GM23338 (cell line): ENCODE measurements at regions not wholly inside any gene's neighbourhood (a gene's known extent, or its start where the extent isn't known, plus 50 kb on each side); places are given as distances from the start of the nearest gene placed in this dataset.

Experiments used
- ATAC-seq: fragments of 200-7000 bp; cut with Tn5 transposase; 3 replicates; pipeline ENCODE4 v1.9.1; 2020
- DNase-seq: peaks from one replicate; pipeline ENCODE4 v3.0.0-alpha.2; 2015; ENCODE audit warnings: low spot score
- H2AFZ ChIP-seq: fragments of 200-600 bp; sonication (generic); 2 replicates; pipeline ENCODE4 v1.8.0; 2016; ENCODE audit warnings: antibody characterized with exemption, mild to moderate bottlenecking, moderate library complexity
- H3F3A ChIP-seq: fragments of 200-600 bp; sonication (generic); replicated peaks from 2 replicates; pipeline ENCODE4 v1.8.0; 2017; ENCODE audit warnings: antibody characterized with exemption, mixed run types, low read depth
- H3K27ac ChIP-seq: fragments of 200-600 bp; sonication (generic); 2 replicates; pipeline ENCODE4 v1.6.1; 2016; ENCODE audit warnings: low read depth
- H3K27me3 ChIP-seq: fragments of 200-600 bp; sonication (generic); 2 replicates; pipeline ENCODE4 v1.8.0; 2016; ENCODE audit warnings: mild to moderate bottlenecking, mixed run types, moderate library complexity; ENCODE audit not compliant: insufficient read depth
- H3K36me3 ChIP-seq: fragments of 200-600 bp; sonication (generic); 2 replicates; pipeline ENCODE4 v1.8.0; 2016; ENCODE audit warnings: mild to moderate bottlenecking; ENCODE audit not compliant: insufficient read depth
- H3K4me1 ChIP-seq: fragments of 200-600 bp; sonication (generic); 2 replicates; pipeline ENCODE4 v1.8.0; 2016; ENCODE audit warnings: mild to moderate bottlenecking, moderate library complexity; ENCODE audit not compliant: insufficient read depth
- H3K4me2 ChIP-seq: fragments of 200-600 bp; sonication (generic); 2 replicates; pipeline ENCODE4 v1.7.1; 2017; ENCODE audit warnings: mixed run types
- H3K4me3 ChIP-seq: fragments of 200-600 bp; sonication (generic); 2 replicates; pipeline ENCODE4 v1.6.1; 2016; ENCODE audit warnings: mixed run types
- H3K79me2 ChIP-seq: fragments of 200-600 bp; sonication (generic); replicated peaks from 2 replicates; pipeline ENCODE4 v1.8.0; 2017; ENCODE audit warnings: mild to moderate bottlenecking; ENCODE audit not compliant: insufficient read depth
- H3K9me2 ChIP-seq: fragments of 200-600 bp; sonication (generic); 2 replicates; pipeline ENCODE4 v1.8.0; 2017; ENCODE audit not compliant: insufficient read depth
- H4K20me1 ChIP-seq: fragments of 200-600 bp; sonication (generic); replicated peaks from 2 replicates; pipeline ENCODE4 v1.8.0; 2017; ENCODE audit warnings: mild to moderate bottlenecking; ENCODE audit not compliant: insufficient read depth
- H3K27ac Mint-ChIP-seq: 2 replicates; pipeline ENCODE4 v1.8.0; 2020; ENCODE audit warnings: inconsistent platforms, mild to moderate bottlenecking, moderate library complexity, mixed read lengths
- H3K27me3 Mint-ChIP-seq: 3 replicates; pipeline ENCODE4 v1.8.0; 2022; ENCODE audit warnings: low read depth, mild to moderate bottlenecking, moderate library complexity, mixed read lengths, inconsistent platforms; ENCODE audit not compliant: insufficient read depth, poor library complexity
- H3K36me3 Mint-ChIP-seq: 3 replicates; pipeline ENCODE4 v1.8.0; 2021; ENCODE audit warnings: low read depth, mild to moderate bottlenecking, inconsistent platforms, moderate library complexity, mixed read lengths
- H3K4me1 Mint-ChIP-seq: 3 replicates; pipeline ENCODE4 v1.8.0; 2020; ENCODE audit warnings: mild to moderate bottlenecking, inconsistent platforms, mixed read lengths
- H3K4me3 Mint-ChIP-seq: 3 replicates; pipeline ENCODE4 v1.8.0; 2021; ENCODE audit warnings: moderate library complexity, mild to moderate bottlenecking, inconsistent platforms, mixed read lengths
- H3K9me3 Mint-ChIP-seq: 3 replicates; pipeline ENCODE4 v1.8.0; 2020; ENCODE audit warnings: moderate library complexity, mild to moderate bottlenecking, inconsistent platforms, mixed read lengths
- CREB1 ChIP-seq: fragments of 250-450 bp; sonication (Bioruptor Pico); IDR thresholded peaks from 2 replicates; pipeline ENCODE4 v1.5.0; 2020; ENCODE audit warnings: low read depth, mild to moderate bottlenecking, moderate library complexity
- ETS1 ChIP-seq: IDR thresholded peaks from 2 replicates; pipeline ENCODE4 v1.6.1; 2016; ENCODE audit warnings: antibody characterized with exemption
- EZH2 ChIP-seq: fragments of 200-600 bp; sonication (generic); IDR thresholded peaks from one replicate; pipeline ENCODE4 v1.8.0; 2017; ENCODE audit warnings: antibody characterized with exemption, mild to moderate bottlenecking, low read depth; ENCODE audit not compliant: unreplicated experiment
- EZH2phosphoT487 ChIP-seq: fragments of 200-600 bp; sonication (generic); IDR thresholded peaks from one replicate; pipeline ENCODE4 v1.8.1; 2018; ENCODE audit warnings: antibody characterized with exemption; ENCODE audit not compliant: unreplicated experiment
- JUNB ChIP-seq: IDR thresholded peaks from one replicate; pipeline ENCODE4 v1.6.1; 2016; ENCODE audit warnings: antibody characterized with exemption; ENCODE audit not compliant: unreplicated experiment
- NANOG ChIP-seq: IDR thresholded peaks from 2 replicates; pipeline ENCODE4 v1.6.1; 2016; ENCODE audit warnings: antibody characterized with exemption, borderline replicate concordance
- POLR2AphosphoS5 ChIP-seq: IDR thresholded peaks from 2 replicates; pipeline ENCODE4 v1.6.1; 2016; ENCODE audit warnings: antibody characterized with exemption, low read depth
- STAT1 ChIP-seq: IDR thresholded peaks from one replicate; pipeline ENCODE4 v1.6.1; 2016; ENCODE audit warnings: antibody characterized with exemption; ENCODE audit not compliant: unreplicated experiment
- ZNF114 ChIP-seq: fragments of 250-450 bp; sonication (Bioruptor Pico); IDR thresholded peaks from 2 replicates; pipeline ENCODE4 v1.5.0; 2020; ENCODE audit warnings: mild to moderate bottlenecking, moderate library complexity
- ZNF331 ChIP-seq: fragments of 250-450 bp; sonication (Bioruptor Pico); IDR thresholded peaks from 2 replicates; pipeline ENCODE4 v1.5.0; 2020; ENCODE audit warnings: low read depth, mild to moderate bottlenecking, moderate library complexity
- ZNF462 ChIP-seq: fragments of 250-450 bp; sonication (Bioruptor Pico); IDR thresholded peaks from 2 replicates; pipeline ENCODE4 v1.5.0; 2020; ENCODE audit warnings: mild to moderate bottlenecking, moderate library complexity
- TF ChIP-seq, protein P1 (sequence below), 2 experiments: fragments of 200-600 bp in 1 of 2; sonication (generic) in 1 of 2; conservative IDR thresholded peaks; 2 replicates each; pipeline versions ENCODE4 v1.5.1 to v1.6.1; 2016 to 2017; ENCODE audit warnings: antibody characterized with exemption in 2 of 2, low read depth in 2 of 2, mild to moderate bottlenecking in 2 of 2, moderate library complexity in 1 of 2
- TF ChIP-seq, protein P2 (sequence below): IDR thresholded peaks from one replicate; pipeline ENCODE4 v1.6.1; 2018; ENCODE audit warnings: antibody characterized with exemption; ENCODE audit not compliant: unreplicated experiment

GRCh38 chr2:122421775-122422174, 666.3 kb downstream of the TSN start:
- DNase-seq (no peak), ATAC-seq (no peak)
- Mint-ChIP-seq H3K36me3 (no peaks in the 10 kb centered on the region), H3K27ac (no peak overlapping the region), H3K4me3 (no peak overlapping the region), H3K4me1 (no peaks in the 10 kb centered on the region), H3K9me3 (no peaks in the 10 kb centered on the region; the same call in 1 of the 3 replicates), H3K27me3 (peaks cover 2% of the 10 kb centered on the region)
- Histone ChIP-seq H3K27me3 (no peaks in the 10 kb centered on the region), H4K20me1 (no peaks in the 10 kb centered on the region), H3K79me2 (no peaks in the 10 kb centered on the region), H3K36me3 (no peaks in the 10 kb centered on the region), H3K4me2 (no peak overlapping the region), H3K4me1 (no peaks in the 10 kb centered on the region), H3F3A (no peaks in the 10 kb centered on the region), H3K9me2 (peaks cover 8% of the 10 kb centered on the region), H3K4me3 (no peak overlapping the region), H2AFZ (no peak overlapping the region), H3K27ac (no peak overlapping the region)
- TF ChIP-seq EZH2phosphoT487 (no peak), ZNF462 (CRISPR knock-in tag) (no peak), EZH2 (no peak), ETS1 (no peak), NANOG (no peak), ZNF331 (CRISPR knock-in tag) (no peak), JUNB (no peak), CREB1 (no peak), POLR2AphosphoS5 (no peak), ZNF114 (CRISPR knock-in tag) (no peak), STAT1 (no peak)
- TF ChIP-seq, protein P1, sequence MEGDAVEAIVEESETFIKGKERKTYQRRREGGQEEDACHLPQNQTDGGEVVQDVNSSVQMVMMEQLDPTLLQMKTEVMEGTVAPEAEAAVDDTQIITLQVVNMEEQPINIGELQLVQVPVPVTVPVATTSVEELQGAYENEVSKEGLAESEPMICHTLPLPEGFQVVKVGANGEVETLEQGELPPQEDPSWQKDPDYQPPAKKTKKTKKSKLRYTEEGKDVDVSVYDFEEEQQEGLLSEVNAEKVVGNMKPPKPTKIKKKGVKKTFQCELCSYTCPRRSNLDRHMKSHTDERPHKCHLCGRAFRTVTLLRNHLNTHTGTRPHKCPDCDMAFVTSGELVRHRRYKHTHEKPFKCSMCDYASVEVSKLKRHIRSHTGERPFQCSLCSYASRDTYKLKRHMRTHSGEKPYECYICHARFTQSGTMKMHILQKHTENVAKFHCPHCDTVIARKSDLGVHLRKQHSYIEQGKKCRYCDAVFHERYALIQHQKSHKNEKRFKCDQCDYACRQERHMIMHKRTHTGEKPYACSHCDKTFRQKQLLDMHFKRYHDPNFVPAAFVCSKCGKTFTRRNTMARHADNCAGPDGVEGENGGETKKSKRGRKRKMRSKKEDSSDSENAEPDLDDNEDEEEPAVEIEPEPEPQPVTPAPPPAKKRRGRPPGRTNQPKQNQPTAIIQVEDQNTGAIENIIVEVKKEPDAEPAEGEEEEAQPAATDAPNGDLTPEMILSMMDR (conservative IDR thresholded peaks at IDR 0.05; ENCODE audit: low read depth in 2 of 2): no peak
- TF ChIP-seq, protein P2, sequence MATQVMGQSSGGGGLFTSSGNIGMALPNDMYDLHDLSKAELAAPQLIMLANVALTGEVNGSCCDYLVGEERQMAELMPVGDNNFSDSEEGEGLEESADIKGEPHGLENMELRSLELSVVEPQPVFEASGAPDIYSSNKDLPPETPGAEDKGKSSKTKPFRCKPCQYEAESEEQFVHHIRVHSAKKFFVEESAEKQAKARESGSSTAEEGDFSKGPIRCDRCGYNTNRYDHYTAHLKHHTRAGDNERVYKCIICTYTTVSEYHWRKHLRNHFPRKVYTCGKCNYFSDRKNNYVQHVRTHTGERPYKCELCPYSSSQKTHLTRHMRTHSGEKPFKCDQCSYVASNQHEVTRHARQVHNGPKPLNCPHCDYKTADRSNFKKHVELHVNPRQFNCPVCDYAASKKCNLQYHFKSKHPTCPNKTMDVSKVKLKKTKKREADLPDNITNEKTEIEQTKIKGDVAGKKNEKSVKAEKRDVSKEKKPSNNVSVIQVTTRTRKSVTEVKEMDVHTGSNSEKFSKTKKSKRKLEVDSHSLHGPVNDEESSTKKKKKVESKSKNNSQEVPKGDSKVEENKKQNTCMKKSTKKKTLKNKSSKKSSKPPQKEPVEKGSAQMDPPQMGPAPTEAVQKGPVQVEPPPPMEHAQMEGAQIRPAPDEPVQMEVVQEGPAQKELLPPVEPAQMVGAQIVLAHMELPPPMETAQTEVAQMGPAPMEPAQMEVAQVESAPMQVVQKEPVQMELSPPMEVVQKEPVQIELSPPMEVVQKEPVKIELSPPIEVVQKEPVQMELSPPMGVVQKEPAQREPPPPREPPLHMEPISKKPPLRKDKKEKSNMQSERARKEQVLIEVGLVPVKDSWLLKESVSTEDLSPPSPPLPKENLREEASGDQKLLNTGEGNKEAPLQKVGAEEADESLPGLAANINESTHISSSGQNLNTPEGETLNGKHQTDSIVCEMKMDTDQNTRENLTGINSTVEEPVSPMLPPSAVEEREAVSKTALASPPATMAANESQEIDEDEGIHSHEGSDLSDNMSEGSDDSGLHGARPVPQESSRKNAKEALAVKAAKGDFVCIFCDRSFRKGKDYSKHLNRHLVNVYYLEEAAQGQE: no peak
